MM.1S (cell line): ENCODE measurements at regions not wholly inside any gene's neighbourhood (a gene's known extent, or its start where the extent isn't known, plus 50 kb on each side); places are given as distances from the start of the nearest gene placed in this dataset.

Experiments used
- CTCF ChIP-seq: fragments of 300-600 bp; sonication (generic); IDR thresholded peaks from 2 replicates; pipeline ENCODE4 v1.5.1; 2016; ENCODE audit warnings: antibody characterized with exemption, low read length, mixed read lengths
- EZH2 ChIP-seq: fragments of 300-600 bp; sonication (generic); optimal IDR thresholded peaks from 2 replicates; pipeline ENCODE3; 2017; ENCODE audit warnings: low read depth, mild to moderate bottlenecking, antibody characterized with exemption, low read length, mixed read lengths
- EZH2phosphoT487 ChIP-seq: fragments of 300-600 bp; sonication (generic); IDR thresholded peaks from 2 replicates; pipeline ENCODE4 v1.6.1; 2018; ENCODE audit warnings: antibody characterized with exemption, low read length

- TF ChIP-seq CTCF (no peak), EZH2phosphoT487 (no peak), EZH2 (no peak)
Observed at GRCh38 chr1:118575060-118575459, 390.0 kb upstream of the SPAG17 start.
